NCI-H1417 (cell line): ENCODE measurements at regions not wholly inside any gene's neighbourhood (a gene's known extent, or its start where the extent isn't known, plus 50 kb on each side); places are given as distances from the start of the nearest gene placed in this dataset.
A peak's percentile ranks its signal among the peaks of the same experiment; 100 is the strongest.

Experiments used
- DNase-seq, 3 experiments: peaks; one replicate each; lab custom pipeline; 2025; lab: John Stamatoyannopoulos, UW

DNA sequence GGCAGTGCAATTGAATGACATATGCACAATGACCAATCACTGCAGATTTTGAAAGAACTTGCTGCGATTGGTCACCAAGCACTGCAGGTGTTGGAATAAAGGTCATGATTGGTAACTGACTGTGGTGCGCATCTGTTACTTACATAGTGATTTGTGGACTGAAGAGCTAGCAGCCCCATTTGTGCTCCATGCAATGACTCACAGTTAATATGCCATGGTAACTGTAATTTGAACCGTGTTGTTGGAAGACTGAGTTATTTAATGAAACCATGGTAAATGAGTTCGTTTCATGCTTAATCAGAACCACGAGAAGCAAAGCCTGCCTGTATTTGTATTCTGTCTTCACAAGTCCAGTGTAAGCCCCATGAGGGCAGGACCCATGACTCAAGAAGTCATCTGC is 220.5 kb downstream of the TJP1 start:
- no peak for DNase-seq

DNA sequence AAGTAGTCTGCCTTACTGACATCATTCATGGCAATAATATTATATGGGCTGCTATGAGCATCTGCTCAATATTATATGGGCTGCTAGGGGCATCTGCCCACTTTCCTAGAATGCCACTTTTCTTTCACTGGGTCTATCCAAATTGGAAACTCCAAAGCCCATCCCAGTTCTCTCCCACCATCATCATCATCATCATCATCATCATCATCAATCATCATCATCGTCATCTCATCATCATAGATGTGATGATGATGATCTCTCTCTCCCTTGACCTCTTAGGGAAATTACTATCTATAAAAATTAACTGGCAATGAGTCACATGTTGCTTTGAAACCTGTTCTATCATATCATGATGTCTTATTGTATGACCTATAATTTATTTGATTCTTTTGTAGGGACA is 222.0 kb downstream of the TJP1 start:
- no peak for DNase-seq

DNA sequence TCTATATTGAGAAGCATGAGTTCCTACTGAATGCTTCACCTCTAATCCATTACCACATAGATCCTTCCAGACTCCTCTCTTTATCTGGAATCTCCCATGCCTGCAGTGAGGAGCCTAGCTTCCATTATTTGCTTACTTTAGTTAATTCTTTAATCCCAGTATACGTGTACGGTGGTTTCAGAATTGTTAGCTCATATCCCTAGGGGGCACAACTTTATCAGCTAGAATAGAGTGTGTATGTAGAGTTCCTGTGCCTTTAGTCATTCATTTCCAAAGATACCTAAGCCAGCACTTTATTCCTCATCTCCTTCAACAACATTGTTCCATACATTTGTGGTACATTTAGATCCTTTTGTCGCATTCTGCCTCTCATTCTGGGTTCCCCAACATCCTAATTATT is 226.0 kb downstream of the TJP1 start:
- DNase-seq, result no peak

DNA sequence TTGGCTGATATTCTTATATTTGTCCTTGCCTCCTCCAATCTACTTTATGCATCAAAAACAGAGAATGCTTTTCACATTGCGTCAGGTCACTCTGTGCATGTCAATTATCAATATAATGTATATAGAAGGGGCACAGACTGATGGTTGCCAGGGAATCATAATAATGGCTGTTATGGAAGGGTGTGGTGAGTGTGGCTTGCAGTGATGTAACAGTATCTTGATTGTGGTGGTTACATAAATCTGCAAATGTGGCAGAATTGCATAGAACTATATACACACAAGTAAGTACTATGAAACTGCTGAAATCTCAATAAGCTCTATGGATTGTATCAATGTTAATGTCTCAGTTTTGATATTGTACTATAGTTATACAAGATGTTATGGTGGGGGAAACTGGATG is 228.6 kb downstream of the TJP1 start:
- no peak for DNase-seq

DNA sequence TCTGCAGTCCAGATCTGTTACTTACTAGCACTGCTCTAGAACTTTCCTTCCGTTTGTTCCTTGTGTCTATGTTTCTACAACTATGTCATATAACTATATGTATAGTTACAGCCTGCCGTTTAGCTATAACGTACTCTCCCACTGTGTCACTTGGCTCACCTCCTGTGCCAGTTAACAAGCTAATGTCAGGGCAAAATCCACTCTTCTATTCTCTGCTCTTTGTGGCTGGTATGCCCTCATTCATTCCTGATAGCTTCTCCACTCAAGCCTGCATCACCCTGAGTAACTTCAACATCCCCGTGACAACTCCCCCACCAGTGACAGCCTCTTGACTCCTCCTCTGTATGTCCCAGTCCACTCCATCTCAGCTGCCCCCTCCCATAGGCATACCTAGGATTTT is 229.2 kb downstream of the TJP1 start:
- no peak for DNase-seq

DNA sequence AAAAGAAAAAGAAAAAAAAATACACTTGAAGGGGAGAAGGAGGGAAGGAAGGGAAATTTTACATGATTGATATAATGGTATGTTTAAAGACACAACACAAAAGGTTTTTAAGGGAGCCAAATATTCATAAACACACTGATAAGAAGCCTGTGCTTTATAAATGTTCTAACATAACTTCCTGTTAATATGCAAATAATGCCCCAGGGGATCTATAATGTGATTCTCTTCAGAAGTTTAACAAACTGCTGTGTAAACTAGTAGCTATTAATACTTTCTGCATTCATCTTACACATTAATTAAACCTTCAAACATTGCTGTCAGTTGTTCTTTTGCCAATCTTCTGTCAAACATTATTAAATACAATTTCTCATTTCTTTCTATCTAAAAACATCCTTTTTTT is 231.6 kb downstream of the TJP1 start:
- peak in 1 of 3 experiments; percentile 23 for DNase-seq

DNA sequence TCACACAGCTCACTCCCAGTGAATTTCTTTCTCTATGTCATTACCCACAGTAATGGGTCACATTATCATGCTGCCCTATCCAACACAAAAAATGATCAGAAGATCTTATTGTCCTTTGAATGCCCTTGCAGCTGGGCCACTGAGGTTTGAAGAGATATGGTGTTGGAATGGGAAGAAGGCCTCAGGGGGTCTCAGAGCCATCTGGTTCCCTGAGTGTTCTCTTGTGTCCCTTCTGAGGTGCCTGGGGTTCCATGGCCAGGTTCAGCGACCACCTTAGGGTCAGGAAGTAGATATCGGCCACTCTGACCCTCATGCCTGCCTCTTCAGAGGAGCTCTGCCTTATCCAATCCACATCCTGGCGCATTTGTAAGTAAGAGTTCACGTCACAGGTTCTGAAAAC is 232.3 kb downstream of the TJP1 start:
- no peak for DNase-seq

DNA sequence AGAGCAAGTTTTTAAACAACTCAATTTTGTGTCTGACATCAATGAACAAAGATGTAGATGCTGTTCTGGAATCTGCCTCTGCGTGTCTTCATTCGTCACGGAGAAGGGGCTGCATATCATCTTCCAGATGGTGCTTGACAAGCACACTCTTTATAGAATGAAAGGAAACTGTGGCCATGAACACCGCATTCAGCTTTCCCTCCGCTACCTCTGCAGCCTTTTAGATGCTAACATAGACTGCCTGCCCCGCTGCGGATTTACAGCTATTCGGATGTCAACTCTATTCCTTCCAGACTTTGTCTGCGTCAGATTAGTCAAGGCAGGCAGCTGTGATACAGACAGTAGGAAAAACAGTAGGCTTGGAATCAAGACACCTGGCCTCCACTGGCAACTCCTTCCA is 232.9 kb downstream of the TJP1 start:
- no peak for DNase-seq

DNA sequence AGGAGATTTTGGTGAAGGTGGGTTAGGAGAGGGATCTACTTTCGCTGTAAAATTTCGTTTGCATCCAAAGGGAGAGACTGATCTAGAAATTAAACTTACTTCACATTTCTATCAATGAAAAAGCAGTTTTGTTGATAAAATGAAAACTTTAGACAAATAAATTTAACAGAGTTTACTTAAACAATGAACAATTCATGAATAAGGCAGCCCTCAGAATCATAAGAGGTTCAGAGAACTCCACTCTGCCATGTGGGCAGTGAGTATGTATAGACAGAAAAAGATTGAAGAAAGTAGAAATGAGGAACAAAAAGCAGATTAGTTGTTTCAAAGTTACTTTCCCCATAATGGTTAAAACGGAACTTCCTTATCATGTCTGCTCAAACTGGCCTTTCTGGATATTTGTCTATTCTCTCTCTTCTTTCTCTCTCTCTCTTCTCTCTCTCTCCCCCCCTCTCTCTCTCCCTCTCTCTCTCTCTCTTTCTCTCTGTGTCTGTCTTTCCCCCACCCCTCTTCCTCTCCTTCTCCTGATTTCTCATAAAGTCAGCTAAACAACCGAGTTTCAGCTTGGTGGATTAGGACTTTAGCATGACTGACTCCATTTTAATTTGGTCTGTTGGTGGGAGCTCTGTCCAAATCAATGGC is 248.9 kb downstream of the TJP1 start:
- no peak for DNase-seq

DNA sequence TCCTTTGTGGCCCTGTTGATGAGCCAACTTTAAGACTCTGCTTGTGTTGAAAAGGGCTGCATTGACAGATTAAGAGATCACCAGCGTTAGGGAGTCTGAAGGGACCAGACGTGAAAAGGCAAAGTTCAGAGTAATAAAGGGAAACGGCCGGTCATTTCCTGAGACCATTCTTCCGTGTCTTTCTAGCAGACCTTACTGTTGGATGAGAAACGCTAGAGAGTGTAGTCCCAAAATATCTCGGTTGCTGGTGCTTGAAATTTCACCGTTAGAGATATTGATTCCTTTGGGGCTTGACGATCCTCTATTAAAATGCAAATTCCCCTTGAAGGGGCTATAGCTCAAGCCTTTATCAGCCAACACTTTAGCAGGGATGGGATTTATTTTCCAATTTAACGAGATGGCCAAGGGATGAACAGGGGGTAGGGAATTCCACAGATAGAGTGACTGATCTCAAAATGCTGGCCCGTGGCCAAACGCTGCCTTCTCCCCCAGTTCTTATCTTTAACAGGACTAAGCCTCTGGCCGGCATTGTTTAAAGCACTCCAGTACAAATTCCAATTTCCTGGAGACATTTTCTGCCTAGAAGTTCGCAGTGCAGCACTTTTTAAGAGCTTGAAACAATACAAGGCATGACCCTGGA is 250.4 kb downstream of the TJP1 start:
- peak in 2 of 3 experiments; percentile 51 to 66 for DNase-seq

DNA sequence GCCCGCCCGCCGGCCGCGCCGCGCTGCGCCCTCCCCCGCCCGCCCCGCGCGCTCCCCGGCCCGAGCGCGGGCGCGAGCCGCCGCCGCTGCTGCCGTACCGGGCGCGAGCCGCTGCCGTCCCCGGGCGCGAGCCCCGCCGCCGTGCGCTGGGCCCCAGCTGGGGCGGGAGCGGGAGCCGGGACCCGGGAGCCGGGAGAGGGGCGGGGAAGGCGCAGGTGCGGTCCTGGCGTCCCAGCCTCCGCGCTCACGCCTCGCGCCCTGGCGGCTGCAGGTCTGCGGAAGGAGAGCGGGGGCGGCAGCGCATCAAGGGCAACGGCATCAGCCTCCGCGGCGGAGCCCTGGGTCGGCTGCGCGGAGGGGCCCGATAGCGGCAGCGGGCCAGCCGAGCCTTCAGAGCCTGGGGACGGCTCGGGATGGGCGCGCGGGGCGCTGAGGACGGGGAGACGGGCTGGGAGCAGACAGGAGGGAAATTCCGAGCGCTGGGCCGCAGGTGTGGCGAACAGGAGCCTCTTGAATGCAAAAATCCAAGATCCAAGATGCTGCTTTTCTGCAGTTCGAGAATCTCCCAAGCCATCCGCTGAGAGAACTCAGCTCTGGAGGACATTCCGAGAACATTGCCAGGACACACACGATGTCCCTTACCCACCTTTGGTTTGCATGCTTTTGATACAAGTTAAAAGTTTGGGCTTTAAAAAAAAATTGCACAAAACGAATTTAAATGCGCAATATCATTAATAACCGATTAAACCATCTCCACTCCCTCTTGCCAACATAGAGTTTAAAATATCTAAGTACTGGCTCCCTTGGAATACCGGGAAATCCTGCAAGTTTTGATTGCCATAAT is 251.1 kb downstream of the TJP1 start:
- peak; percentile 26 to 86 (median 84) for DNase-seq

DNA sequence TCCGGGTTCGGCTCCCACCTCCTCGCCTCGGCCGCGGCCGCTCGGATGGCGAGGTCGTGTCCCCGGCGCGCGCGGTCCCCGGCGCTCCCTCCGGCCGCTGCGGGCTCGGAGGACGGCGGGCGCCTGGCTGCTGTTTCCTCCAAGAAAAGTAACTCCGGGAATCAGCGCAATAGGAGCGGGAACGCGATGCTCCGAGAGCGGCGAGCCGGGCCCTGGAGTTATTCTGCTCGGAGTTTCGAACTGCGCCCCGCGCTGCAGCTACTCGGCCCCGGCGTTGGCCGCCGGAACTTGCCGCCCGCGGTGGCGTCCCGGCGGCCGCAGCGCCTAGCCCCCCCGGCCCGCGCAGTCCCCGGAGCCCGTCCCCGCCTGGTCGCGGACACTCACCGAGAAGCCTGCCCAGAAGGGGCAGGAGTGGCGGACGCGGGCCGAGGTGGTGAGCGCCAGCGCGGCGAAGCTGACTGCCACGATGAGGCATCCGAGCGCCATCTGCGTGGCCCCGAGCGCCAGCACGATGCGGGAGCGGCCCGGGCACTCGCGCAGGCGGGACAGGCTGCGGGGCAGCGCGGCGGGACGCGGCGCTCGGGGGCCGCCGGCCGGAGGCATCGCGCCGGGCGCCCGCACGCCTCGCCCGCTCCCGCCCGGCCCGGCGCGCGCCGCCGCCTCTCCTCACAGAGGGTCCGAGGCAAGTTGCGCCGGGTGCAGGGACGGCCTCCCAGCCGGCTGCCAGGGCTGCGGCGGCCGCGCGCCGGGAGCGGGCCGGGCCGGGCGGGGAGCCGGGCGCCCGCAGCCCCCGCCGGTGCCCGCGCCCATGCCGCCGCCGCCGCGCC is 251.9 kb downstream of the TJP1 start:
- peak in 2 of 3 experiments; percentile 68 to 78 for DNase-seq

DNA sequence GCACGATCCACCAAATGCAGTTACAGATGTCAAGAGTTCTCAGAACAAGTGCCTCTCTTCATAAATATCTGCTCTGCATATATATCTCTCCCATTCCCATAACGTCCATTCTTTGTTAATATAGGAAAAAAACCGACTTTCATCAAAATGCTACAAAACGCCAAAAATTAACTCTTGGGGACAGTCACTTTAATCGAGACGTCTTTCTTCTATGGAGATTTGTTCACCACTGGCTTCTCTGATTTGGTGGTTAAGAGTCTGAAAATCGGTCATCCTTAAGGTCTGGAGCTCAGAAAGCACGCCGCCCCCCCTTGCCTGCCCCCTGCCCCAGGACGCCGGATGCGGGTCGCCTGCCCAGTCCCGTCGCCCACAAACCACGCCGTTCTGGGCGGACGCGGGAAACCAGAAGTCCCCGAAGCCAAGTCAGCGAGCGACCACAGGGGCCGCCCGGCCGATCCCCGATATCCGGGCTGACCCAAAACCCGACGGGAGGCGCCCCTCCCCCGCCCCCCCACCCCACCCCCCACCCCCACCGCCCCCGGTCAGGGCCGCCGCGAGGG is 252.7 kb downstream of the TJP1 start:
- peak in 2 of 3 experiments; percentile 47 to 64 for DNase-seq

DNA sequence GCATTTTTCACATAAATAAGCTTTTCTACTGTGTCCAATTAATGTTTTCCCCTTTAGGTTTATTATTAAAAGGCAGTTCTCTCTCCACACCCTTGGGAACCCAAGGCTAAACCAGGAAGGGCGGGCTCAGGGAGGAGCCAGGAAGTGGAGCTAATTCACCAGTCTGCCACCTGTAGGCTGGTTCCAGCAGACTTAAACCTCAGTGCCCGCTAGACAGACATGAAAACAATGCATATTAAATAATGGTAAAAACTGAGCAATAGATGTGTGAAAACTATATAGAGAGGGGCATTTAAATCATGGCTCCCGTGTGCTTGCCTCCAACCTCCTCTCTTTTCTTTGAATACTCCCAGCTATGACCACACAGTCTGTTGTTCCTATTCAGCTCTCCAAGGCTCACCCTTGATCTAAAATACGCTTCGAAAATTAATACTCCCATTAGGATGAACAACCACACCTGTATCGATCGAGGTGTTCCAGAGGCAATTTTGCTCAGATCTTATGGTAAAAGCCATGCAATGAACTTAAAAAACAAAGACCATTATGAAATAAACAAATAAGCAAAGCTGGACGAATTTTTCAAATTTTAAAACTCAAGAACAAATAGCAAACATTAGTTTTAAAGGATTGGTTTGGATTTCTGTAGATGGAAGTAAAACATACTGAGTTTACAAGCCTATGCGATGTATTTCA is 253.3 kb downstream of the TJP1 start:
- peak; percentile 5 to 86 (median 74) for DNase-seq

DNA sequence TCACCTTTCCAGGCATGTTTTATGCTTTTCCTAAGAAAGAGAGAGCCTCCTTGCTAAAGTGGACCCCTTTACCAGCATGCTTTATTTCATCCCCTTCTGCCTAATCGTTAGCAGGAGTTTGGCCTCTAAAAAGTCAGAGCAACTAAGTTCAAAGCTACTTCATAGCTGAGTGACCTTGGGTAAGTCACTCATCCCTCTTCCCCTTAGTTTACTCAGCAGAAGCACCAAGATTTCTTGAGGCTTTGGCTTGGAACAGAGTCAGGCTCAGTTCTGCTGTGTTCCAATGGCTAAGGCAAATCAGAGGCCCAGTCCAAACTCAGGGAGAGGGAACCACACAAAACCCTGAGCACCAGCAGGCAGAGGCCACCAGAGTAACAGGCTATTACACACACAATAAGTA is 254.9 kb downstream of the TJP1 start:
- no peak for DNase-seq

DNA sequence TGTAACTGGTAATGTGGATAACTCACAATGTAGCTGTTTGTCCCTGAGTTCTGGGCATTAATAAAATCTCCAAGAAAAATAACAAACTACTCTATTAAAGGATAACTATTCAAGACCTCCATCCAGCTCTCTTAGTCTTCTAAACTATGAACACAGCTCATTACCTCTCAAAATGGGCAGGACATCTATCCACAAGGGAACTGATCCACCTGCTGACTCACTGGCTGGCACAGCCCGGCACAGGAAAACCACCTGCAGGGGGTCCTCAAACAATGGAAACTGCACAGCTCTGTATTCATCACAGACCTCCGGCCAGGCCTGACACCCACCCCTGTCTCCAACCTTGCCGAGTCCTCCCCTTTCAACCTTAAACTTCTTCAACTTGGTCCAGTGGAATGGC is 255.4 kb downstream of the TJP1 start:
- DNase-seq, result peak in 2 of 3 experiments; percentile 11 to 48

DNA sequence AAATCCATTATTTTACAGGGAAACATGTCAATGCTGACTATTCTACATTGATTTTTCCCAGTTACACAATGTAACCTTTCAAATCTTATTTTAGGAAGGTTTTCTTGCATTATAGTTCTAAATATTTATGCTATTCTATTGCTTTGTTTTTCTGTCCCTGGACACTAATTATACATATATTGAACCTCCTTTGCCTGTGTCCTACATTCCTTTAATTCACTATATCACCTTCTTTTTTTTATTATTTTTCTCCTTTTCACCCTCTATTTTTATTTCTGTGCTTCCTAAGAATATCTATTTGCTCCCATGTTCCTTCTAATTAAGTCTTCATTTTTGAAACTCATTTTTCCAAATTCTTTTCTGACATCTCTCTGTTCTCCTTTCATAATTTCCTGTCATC is 259.2 kb downstream of the TJP1 start:
- no peak for DNase-seq

DNA sequence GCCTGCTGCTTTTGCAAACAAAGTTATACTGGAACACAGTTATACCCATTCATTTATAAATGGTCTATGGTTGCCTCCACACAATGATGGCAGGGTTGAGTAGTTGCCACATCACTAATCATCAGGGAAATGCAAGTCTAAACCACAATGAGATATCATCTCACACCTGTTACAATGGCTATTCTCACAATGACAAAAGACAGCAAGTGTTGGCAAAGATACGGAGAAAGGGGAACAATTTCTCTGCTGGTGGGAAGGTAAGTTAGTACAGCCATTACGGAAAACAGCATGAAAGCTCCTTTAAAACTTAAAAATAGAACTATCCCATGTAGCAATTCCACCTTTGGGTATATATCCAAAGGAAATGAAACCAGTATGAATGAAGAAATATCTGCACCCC is 261.4 kb downstream of the TJP1 start:
- DNase-seq, result no peak

DNA sequence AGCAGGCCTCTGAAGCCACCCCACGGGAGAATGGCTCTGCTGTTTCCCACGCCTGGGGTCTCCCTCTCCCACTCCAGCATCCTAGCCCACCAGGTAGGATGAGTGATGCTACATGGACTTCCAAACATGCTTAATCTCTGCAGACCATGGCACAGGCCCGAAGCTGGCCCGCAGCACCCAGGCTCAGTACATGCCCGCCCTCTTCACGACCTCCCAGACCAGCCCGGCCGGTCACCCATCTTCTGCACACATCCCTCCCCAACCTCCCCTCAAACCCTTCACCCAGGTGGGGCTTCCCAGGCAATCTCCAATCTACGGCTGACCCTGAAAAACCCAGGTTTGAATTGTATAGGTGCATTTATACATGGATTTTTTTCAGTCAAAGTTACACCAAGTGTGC is 264.0 kb downstream of the TJP1 start:
- DNase-seq, result no peak

DNA sequence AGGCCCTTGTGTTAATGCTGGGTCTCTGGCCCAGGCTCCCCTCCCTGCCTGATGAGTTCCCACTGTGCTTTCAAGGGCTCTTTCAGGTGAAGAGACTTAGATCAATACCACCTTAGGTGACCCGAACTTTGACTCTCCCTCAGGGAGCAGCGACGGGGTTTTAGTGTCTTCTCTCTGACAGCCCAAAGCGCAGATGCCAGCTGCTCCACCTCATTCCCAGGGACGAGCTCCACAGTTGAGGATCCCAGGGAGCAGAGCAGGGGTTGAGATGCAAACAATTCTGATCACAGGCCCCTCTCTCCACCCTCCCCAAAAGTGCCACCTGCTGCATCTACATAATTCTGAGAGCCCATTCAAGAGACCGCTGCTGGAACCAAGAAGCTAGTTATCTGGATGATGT is 265.1 kb downstream of the TJP1 start:
- no peak for DNase-seq

DNA sequence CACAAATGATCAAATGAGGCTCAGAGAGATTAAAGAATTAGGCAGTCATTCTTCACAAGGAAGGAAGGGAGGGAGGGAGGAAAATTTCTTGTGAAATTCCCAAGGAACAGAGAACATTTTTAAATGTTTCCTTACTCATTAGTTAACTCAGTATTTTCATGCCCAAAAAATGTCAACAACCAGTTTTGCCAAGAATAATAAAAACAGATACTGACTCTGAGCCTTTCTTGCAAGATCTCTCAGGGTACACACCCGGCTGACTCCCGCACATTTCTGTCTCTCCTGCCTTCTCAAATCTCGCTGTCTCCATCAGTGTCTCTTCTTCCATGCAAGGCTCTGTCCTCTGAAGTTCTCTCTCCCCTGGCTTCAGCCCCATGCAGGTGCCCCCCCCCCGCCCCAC is 265.9 kb downstream of the TJP1 start:
- DNase-seq, result no peak
